GM12892 (cell line): ENCODE measurements at regions not wholly inside any gene's neighbourhood (a gene's known extent, or its start where the extent isn't known, plus 50 kb on each side); places are given as distances from the start of the nearest gene placed in this dataset.

ENCODE experiments used
- DNase-seq: peaks from one replicate; pipeline ENCODE4 v3.0.0; 2011; ENCODE audit not compliant: insufficient read length
- FAIRE-seq: peaks from 2 replicates; lab custom pipeline; 2011; peaks lifted over from hg19 to GRCh38; lab: Jason Lieb, UNC
- POLR2A ChIP-seq: IDR thresholded peaks from 2 replicates; pipeline ENCODE4 v1.6.1; 2011; ENCODE audit warnings: low read depth, low read length, control low read depth
- POLR2AphosphoS5 ChIP-seq: IDR thresholded peaks from 2 replicates; pipeline ENCODE4 v1.6.1; 2011; ENCODE audit warnings: low read depth, low read length, control low read depth
- TAF1 ChIP-seq: IDR thresholded peaks from 2 replicates; pipeline ENCODE4 v1.6.1; 2011; ENCODE audit warnings: low read depth, mild to moderate bottlenecking, control low read depth, low read length, borderline replicate concordance

DNA sequence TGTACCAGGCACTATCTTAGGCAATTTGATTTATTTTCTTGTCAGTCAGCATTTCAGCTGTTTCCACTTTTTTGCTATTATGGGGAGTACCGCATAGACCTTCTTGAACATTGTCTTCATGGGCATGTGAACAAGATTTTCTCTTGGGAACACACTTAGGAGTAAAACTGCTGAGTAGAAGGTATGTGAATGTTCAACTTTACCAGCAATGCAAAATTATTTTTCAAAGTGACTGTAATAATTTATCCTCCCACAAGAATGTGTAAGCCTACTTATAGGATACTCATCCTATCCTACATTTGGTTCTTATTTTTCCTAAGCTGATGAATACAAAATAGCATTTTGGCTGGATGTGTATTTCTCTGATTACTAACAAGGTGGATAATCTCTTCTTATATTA, 132.0 kb upstream of the NAV2 start:
- FAIRE-seq (no peak), DNase-seq (no peak)
- no peak for TF ChIP-seq POLR2A
- TF ChIP-seq TAF1, result no peak
- TF ChIP-seq POLR2AphosphoS5, result no peak

- DNase-seq (no peak), FAIRE-seq (no peak)
- TF ChIP-seq POLR2AphosphoS5 (no peak), TAF1 (no peak), POLR2A (no peak)
These were observed 132.7 kb upstream of the NAV2 start for GRCh38 chr11:19579957-19580356.

- TF ChIP-seq POLR2AphosphoS5 (no peak), POLR2A (no peak), TAF1 (no peak)
- FAIRE-seq, result no peak
- DNase-seq, result no peak
These were observed 133.8 kb upstream of the NAV2 start for GRCh38 chr11:19578871-19579270.

DNA sequence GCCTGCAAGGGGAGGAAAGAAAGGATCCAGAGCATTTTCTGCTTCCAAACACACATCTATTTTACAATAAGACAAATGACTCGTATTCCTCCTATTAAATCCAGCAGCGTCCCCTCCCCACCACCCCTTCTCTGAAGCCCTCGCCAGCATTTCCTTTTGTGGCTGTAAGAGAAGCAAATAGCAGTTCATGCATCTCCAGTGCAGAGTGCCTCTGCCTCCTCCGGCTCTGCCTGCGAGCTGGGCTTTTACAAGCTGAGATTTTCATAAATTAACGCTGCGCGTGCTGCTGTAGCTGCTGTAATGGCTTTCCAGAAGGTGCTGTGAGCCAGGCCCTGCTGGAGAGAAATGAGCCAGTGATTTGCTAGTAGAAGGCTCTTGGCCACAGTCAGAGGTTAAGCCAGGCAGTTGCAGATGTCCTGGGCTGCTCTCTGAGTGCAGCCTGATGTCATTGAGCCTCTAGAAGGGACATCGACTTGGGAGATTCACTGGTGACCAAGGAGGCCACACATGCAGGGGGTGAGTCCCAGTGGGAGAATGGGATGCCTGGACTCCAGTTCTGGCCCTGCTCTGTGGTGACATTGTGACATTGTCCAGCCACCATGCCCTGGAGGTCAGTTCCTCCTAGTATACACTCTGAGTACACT, 134.5 kb upstream of the NAV2 start:
- TF ChIP-seq POLR2AphosphoS5, result no peak
- DNase-seq (no peak), FAIRE-seq (no peak)

DNA sequence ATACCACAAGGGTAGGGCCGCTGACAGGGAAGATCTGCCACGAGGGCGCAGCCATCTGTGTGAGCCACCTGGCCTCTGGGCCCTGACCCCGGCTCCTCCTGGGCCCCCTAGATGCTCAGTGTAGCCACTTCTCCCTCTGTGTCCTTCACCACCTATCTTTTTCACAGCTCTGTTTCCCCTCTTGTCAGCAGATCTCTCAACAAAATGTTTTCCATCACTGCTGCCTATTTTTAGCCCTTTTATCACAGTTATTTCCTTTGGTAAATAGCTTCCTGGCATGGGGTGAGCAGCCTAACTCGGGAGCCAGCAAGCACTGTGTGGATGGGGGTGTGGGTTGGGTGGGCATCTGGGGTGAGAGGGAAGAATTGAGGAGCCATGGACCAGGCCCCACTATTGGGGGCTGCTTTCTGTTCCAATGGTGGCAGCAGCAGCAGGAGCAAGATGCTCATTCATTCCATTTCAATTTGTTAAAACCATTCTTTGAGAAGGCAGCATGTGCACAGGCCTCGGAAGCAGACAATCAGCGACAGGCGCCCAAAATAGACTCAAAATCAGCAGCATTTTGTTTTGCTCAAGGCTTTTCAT, 135.2 kb upstream of the NAV2 start:
- FAIRE-seq (no peak), DNase-seq (no peak)
- TF ChIP-seq POLR2A (no peak), TAF1 (no peak), POLR2AphosphoS5 (no peak)

GRCh38 chr11:19576903-19577302, 135.7 kb upstream of the NAV2 start:
- TF ChIP-seq POLR2A (no peak), TAF1 (no peak), POLR2AphosphoS5 (no peak)
- FAIRE-seq, result no peak

GRCh38 chr11:19576054-19576453, 136.6 kb upstream of the NAV2 start:
- TF ChIP-seq TAF1 (no peak), POLR2A (no peak), POLR2AphosphoS5 (no peak)
- DNase-seq, result no peak
- FAIRE-seq, result no peak

More at GRCh38 chr11:19576903-19577302, 135.7 kb upstream of the NAV2 start:
- no peak for DNase-seq

GRCh38 chr11:19574916-19575315, 137.7 kb upstream of the NAV2 start:
- DNase-seq, result no peak

DNA sequence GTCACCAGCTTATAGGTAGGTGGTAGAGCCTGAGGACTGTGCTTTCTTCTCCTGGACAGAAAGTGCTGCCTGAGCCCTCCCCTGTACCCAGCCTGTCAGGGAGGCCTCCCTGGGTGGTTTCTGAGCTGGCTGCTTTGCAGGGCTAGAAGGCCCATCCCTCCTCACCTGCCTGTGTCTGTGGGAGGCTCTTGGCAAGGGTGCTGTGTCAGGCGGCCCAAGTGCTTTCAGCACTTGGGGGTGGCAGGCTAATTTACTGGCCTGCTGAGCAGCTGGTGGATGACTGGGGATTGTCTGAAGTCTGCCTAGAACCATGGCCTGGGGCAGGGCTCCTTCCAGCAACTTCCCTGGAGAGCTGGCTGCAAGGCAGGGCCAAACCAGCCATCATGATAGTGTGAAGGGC, 139.0 kb upstream of the NAV2 start:
- FAIRE-seq (no peak), DNase-seq (no peak)
- no peak for TF ChIP-seq TAF1
- no peak for TF ChIP-seq POLR2A
- no peak for TF ChIP-seq POLR2AphosphoS5

More at GRCh38 chr11:19574916-19575315, 137.7 kb upstream of the NAV2 start:
- no peak for FAIRE-seq
- no peak for TF ChIP-seq TAF1
- TF ChIP-seq POLR2A, result no peak
- no peak for TF ChIP-seq POLR2AphosphoS5

- FAIRE-seq (peak; percentile 53), DNase-seq (no peak)
- TF ChIP-seq TAF1, result no peak
- no peak for TF ChIP-seq POLR2AphosphoS5
- no peak for TF ChIP-seq POLR2A
These were observed 140.7 kb upstream of the NAV2 start for GRCh38 chr11:19571906-19572305.

GRCh38 chr11:19570889-19571288, 141.7 kb upstream of the NAV2 start:
- DNase-seq, result no peak
- FAIRE-seq, result no peak
- no peak for TF ChIP-seq TAF1
- TF ChIP-seq POLR2A, result no peak
- TF ChIP-seq POLR2AphosphoS5, result no peak

- TF ChIP-seq TAF1 (no peak), POLR2A (no peak), POLR2AphosphoS5 (no peak)
- no peak for DNase-seq
- no peak for FAIRE-seq
These were observed 144.6 kb upstream of the NAV2 start for GRCh38 chr11:19567996-19568395.
